OCI-LY7 (cell line): ENCODE measurements at regions not wholly inside any gene's neighbourhood (a gene's known extent, or its start where the extent isn't known, plus 50 kb on each side); places are given as distances from the start of the nearest gene placed in this dataset.

ENCODE experiments used
- EZH2phosphoT487 ChIP-seq: fragments of 200-600 bp; sonication (generic); IDR thresholded peaks from 2 replicates; pipeline ENCODE4 v1.6.1; 2018; ENCODE audit warnings: low read depth, borderline replicate concordance, mild to moderate bottlenecking, mixed run types, antibody characterized with exemption, low read length, moderate library complexity, mixed read lengths
- TF ChIP-seq, protein P1 (sequence below): fragments of 200-600 bp; sonication (generic); conservative IDR thresholded peaks from 2 replicates; pipeline ENCODE4 v1.5.1; 2014; ENCODE audit warnings: mild to moderate bottlenecking, antibody characterized with exemption, low read length, moderate library complexity, mixed read lengths

DNA sequence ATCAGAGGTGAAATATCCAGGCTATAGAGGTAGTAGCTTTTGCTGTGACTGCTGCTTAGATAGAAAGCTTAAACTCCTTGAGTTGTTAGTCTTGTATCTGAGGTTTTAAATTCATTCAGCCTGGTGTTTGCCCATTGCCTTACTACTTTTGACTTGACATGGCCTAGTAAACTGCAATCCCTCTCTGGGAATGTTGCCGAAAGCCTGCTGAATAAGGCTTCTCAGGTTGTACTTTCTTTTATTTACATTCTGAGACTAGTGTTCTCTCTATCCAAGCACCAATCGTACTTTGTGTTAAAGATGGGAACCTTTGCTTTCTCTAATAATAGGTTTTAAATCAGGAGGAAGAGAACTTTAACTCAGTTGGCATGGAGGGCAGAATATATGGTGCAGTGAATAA lies 357.6 kb upstream of the CWC22 start:
- TF ChIP-seq EZH2phosphoT487, result no peak
- TF ChIP-seq, protein P1, sequence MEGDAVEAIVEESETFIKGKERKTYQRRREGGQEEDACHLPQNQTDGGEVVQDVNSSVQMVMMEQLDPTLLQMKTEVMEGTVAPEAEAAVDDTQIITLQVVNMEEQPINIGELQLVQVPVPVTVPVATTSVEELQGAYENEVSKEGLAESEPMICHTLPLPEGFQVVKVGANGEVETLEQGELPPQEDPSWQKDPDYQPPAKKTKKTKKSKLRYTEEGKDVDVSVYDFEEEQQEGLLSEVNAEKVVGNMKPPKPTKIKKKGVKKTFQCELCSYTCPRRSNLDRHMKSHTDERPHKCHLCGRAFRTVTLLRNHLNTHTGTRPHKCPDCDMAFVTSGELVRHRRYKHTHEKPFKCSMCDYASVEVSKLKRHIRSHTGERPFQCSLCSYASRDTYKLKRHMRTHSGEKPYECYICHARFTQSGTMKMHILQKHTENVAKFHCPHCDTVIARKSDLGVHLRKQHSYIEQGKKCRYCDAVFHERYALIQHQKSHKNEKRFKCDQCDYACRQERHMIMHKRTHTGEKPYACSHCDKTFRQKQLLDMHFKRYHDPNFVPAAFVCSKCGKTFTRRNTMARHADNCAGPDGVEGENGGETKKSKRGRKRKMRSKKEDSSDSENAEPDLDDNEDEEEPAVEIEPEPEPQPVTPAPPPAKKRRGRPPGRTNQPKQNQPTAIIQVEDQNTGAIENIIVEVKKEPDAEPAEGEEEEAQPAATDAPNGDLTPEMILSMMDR, result no peak
